GM21529 (cell line): ENCODE measurements at regions not wholly inside any gene's neighbourhood (a gene's known extent, or its start where the extent isn't known, plus 50 kb on each side); places are given as distances from the start of the nearest gene placed in this dataset.

ENCODE experiments used
- ATAC-seq: cut with Tn5 transposase; IDR thresholded peaks from one replicate; pipeline ENCODE4 v1.9.1; 2021; ENCODE audit not compliant: unreplicated experiment

- ATAC-seq: no peak
Measured at GRCh38 chr3:6142707-6143106, 718.2 kb upstream of the GRM7 start.

- ATAC-seq: no peak
Measured at GRCh38 chr3:6147883-6148282, 713.0 kb upstream of the GRM7 start.

- no peak for ATAC-seq
Measured at GRCh38 chr3:6155650-6156338, 705.1 kb upstream of the GRM7 start.

- ATAC-seq: no peak
Measured at GRCh38 chr3:6165951-6166350, 695.0 kb upstream of the GRM7 start.

GRCh38 chr3:6168256-6168655 is 692.7 kb upstream of the GRM7 start:
- no peak for ATAC-seq

GRCh38 chr3:6172871-6173642 is 687.9 kb upstream of the GRM7 start:
- ATAC-seq: no peak

GRCh38 chr3:6177417-6177816 is 683.5 kb upstream of the GRM7 start:
- no peak for ATAC-seq

GRCh38 chr3:6179761-6180160 is 681.2 kb upstream of the GRM7 start:
- ATAC-seq: no peak

- no peak for ATAC-seq
Measured at GRCh38 chr3:6180171-6180570, 680.7 kb upstream of the GRM7 start.

- ATAC-seq: no peak
Measured at GRCh38 chr3:6182476-6182875, 678.4 kb upstream of the GRM7 start.

GRCh38 chr3:6182909-6183308 is 678.0 kb upstream of the GRM7 start:
- ATAC-seq: no peak

GRCh38 chr3:6189384-6189783 is 671.5 kb upstream of the GRM7 start:
- no peak for ATAC-seq

- ATAC-seq: no peak
Measured at GRCh38 chr3:6204891-6205290, 656.0 kb upstream of the GRM7 start.

GRCh38 chr3:6216135-6217026 is 644.5 kb upstream of the GRM7 start:
- no peak for ATAC-seq

- ATAC-seq: no peak
Measured at GRCh38 chr3:6220447-6220846, 640.5 kb upstream of the GRM7 start.

- ATAC-seq: no peak
Measured at GRCh38 chr3:6222069-6222468, 638.8 kb upstream of the GRM7 start.

- ATAC-seq: no peak
Measured at GRCh38 chr3:6223572-6223971, 637.3 kb upstream of the GRM7 start.

- ATAC-seq: no peak
Measured at GRCh38 chr3:6228958-6229683, 631.8 kb upstream of the GRM7 start.

- no peak for ATAC-seq
Measured at GRCh38 chr3:6229778-6230410, 631.0 kb upstream of the GRM7 start.

GRCh38 chr3:6242104-6242503 is 618.8 kb upstream of the GRM7 start:
- no peak for ATAC-seq

GRCh38 chr3:6248528-6248927 is 612.4 kb upstream of the GRM7 start:
- ATAC-seq: no peak
